ENCODE measurements at regions not wholly inside any gene's neighbourhood (a gene's known extent, or its start where the extent isn't known, plus 50 kb on each side); places are given as distances from the start of the nearest gene placed in this dataset.
"Not testable (repeated sequence)": the region's sequence is repeated elsewhere in the genome, so short reads cannot be mapped to it uniquely, and the experiment has no call there.

GRCh38 chr12:68984796-68985573, 52.0 kb upstream of the CPM start:
- no peak for DNase-seq (ENCODE audit: low spot score)

GRCh38 chr12:68997526-68997925, 64.6 kb upstream of the CPM start:
- DNase-seq (ENCODE audit: low spot score): not testable (repeated sequence)

GRCh38 chr12:68998041-68998440, 65.1 kb upstream of the CPM start:
- DNase-seq (ENCODE audit: low spot score): peak; percentile 29

DNA sequence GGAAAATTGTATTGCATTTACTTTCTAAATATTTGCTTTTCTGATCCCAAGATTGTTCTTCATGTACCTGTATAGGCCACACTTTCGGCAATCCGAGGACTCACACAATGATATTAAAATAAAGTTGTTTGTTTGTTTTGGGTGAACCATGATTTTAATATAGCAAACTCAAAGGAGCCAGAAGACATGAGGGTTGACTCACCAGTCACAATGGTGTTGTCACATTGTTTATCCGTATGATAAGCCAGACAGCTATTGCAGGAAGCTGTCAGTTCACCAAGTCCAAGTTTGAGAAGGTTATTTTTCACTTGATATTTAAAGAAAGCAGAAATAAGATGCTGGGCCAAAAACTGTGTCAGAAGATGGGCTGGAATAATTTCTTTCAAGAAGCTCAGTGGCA, 67.1 kb upstream of the CPM start:
- DNase-seq (ENCODE audit: low spot score): no peak

- no peak for DNase-seq (ENCODE audit: low spot score)
These were observed 67.7 kb upstream of the CPM start for GRCh38 chr12:69000540-69001243.

GRCh38 chr12:69001251-69001650, 68.3 kb upstream of the CPM start:
- DNase-seq (ENCODE audit: low spot score): no peak

GRCh38 chr12:69002969-69003368, 70.0 kb upstream of the CPM start:
- no peak for DNase-seq (ENCODE audit: low spot score)

DNA sequence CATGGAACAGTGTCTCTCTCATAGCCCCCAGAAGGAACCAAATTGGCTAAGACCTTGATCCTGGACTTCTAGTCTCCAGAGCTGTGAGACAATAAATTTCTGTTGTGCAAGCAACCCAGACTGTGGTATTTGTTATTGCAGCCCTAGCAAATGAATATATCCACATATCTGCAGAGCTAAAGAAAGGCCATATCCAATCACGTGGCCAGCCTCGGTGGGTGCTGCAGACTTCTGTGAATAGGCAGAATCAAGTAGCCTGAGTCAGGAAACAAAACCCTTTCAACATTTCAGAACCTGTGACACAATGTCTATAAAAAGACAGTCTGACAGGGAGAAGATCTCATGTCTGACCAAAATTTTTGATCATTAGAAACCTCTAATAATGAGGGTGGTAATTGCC, 71.0 kb upstream of the CPM start:
- DNase-seq (ENCODE audit: low spot score): no peak

DNA sequence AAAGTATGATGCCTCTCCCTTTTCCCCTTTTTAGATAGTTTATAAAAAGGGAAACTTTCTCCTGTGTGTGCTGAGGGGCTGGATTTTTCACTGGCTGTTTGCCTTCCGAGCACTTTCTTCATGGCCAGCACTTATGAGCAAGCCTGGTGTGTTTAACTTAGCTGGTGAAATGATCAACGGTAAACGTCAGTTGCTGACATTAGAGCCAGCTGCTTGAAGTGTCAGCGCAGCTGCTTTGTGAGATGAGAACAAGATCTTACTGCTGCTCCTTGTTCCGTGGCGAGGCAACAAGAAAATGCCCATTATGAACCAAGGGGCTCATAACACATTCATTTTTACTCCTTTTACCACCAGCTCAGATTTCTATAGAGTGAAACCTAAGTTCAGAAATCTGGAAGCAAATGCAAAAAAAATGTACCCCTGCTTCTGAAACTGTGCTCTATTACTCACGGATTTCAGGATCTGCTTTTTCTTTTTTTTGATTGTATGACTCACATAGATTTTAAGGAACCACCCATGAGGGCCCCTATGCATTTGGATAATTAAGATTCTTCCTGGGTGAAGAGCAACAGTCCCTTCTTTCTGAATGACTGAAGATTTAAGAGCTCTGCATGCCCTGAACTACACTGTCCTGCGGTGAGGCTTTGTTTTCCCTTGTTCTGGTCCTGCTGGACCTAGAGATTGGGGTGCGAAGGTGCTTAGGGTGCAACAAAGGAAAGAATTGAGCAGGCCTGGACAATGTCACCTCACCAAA, 74.3 kb upstream of the CPM start:
- DNase-seq (ENCODE audit: low spot score): peak; percentile 39

GRCh38 chr12:69007855-69008351, 74.9 kb upstream of the CPM start:
- no peak for DNase-seq (ENCODE audit: low spot score)

DNA sequence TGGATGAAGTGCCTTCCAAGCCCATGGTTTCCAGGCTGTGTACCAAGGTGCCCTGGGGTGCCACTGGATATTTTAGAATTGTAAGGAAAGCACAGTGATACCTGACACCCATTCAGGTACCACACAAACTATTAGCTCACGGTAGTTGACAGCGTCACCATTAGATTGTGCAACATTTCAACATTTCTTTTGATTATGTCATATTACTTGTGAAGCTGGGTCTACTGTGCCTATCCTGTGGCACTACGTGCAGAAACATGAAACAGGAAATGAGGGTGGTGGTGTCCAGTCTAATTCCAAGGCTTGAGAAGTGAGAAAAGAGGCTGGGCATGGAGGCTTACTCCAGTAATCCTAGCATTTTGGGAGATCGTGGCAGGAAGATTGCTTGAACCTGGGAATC, 75.5 kb upstream of the CPM start:
- no peak for DNase-seq (ENCODE audit: low spot score)

DNA sequence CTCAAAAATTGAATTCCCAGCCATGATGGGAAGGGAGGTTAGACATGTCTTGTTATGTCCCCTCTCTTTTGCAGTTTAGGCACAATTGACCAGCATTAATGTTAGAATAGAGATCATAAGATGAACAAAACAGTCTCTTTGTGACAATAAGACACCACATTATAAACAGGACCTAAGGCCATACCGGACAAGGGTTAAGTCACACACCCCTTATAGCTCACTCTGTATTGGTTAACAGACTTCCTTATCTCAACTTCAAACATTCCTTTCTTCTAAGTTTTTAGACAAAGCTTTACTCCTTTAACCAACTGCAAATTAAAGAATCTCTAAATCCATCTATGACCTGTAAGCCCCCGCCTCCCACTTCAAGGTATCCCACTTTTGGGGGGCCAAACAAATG, 81.1 kb upstream of the CPM start:
- DNase-seq (ENCODE audit: low spot score): no peak

- no peak for DNase-seq (ENCODE audit: low spot score)
These were observed 82.0 kb upstream of the CPM start for GRCh38 chr12:69015017-69015416.

DNA sequence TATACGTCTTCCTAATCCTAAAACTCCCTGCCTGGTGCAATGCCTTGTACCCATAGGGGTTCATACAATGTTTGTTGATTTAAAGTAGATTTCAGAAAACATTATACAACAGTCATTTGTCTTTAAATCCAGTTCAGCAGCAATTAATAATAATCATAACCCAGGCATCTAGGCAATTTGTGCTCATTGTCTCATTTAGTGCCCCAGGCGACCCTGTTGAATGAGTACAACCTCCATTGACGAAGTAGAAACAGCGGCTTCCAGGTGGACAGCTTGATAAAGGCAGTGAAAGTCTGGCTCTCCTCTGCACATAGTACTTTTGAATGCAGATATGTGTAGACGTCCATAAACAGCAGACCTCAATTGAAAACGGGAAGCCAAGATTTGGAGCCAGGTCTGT, 82.9 kb upstream of the CPM start:
- no peak for DNase-seq (ENCODE audit: low spot score)

DNA sequence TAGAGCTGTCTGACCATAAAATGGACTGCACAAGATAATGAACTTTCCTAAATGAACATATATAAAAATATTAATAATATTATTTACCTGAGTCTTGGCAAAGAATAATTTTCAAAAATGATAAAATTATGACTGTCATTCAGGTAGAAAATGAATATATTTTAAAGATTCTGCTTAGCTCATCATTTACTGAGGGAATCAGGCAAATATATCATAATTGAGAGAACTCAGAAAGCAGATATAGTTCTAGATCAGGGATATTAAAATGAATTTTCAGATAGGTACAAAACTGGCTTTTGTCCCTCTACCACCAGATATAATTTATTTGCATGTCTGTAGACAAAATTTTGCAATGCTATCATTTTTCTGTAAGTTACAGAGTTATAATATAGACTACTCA, 86.1 kb upstream of the CPM start:
- DNase-seq (ENCODE audit: low spot score): no peak

DNA sequence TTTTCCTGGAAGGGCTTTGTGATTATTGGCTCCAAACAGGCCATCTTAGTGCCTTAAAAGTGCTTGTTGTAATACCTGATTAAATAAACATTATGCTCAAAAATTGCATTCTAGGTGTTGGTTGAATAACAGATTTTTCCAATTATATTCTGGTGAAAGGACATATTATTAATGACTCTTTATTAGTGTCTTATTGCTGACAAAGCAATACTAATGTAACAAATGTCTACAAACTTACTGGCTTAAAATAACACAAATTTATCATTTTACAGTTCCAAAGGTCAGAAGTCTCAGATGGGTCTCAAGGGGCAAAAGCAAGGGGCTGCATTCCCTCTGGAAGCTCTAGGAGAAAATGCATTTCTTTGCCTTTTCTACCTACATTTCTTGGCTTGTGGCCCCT, 86.9 kb upstream of the CPM start:
- DNase-seq (ENCODE audit: low spot score): no peak

DNA sequence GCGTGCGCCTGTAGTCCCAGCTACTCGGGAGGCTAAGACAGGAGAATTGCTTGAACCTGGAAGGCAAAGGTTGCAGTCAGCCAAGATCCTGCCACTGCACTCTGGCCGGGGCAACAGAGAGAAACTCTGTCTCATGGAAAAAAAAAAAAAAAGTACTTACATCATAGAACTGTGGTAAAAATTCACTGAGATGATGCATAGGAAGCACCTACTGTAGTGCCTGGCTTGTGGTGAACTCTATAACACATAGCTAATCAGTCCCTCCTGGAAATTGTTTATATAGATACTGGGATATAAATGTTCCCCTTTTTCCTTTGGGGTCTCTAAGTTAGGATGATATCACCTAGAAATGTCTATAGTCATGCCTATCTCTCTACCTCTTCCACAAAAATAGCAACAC, 89.7 kb upstream of the CPM start:
- DNase-seq (ENCODE audit: low spot score): no peak

DNA sequence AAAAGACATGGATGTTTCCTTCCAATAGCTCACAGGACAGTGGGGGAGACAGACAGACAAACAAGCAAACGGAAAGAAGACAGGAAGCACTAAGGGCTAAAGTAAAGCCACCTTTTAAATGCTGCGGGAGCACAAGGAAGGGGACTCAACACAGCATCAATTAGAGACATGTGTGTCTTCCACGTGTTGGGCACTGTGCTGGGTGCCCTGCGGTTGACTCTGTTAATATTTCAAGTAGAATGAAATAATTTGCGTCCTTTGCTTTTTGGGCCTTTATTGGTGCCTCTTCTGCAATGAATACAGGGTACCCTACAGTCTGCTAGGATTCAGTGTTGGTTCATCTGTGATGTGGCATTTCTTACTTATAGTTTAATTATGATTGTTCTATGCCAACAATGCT, 90.9 kb upstream of the CPM start:
- DNase-seq (ENCODE audit: low spot score): no peak

- DNase-seq (ENCODE audit: low spot score): no peak
These were observed 91.4 kb upstream of the CPM start for GRCh38 chr12:69024413-69024812.

GRCh38 chr12:69024907-69025306, 91.9 kb upstream of the CPM start:
- no peak for DNase-seq (ENCODE audit: low spot score)

DNA sequence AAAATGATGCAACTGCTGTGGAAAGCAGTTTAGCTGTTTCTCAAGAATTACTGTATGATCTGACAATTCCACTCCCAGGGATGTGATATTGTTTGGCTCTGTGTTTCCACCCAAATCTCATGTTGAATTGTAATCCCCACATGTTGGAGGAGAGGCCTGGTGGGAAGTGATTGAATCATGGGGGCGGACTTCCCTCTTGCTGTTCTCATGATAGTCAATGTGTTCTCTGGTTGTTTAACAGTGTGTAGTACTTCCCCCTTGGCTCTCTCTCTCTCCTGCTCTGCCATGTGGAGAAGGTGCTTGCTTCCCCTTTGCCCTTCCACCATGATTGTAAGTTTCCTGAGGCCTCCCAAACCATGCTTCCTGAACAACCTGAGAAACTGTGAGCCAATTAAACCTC, 93.4 kb upstream of the CPM start:
- DNase-seq (ENCODE audit: low spot score): no peak

GRCh38 chr12:69027411-69027881, 94.5 kb upstream of the CPM start:
- no peak for DNase-seq (ENCODE audit: low spot score)

All from pons (tissue), 1 donor.